VCaP (cell line): ENCODE measurements at regions not wholly inside any gene's neighbourhood (a gene's known extent, or its start where the extent isn't known, plus 50 kb on each side); places are given as distances from the start of the nearest gene placed in this dataset.
"Not testable (repeated sequence)": the region's sequence is repeated elsewhere in the genome, so short reads cannot be mapped to it uniquely, and the experiment has no call there.

ENCODE experiments used
- H3K27ac ChIP-seq: fragments of 450-650 bp; 2 replicates; pipeline ENCODE4 v1.5.1; 2017
- CTCF ChIP-seq: fragments of 450-650 bp; conservative IDR thresholded peaks from 2 replicates; pipeline ENCODE4 v1.5.1; 2017; ENCODE audit warnings: mild to moderate bottlenecking, moderate library complexity

GRCh38 chr2:77578354-77578753 is 56.2 kb upstream of the LRRTM4 start:
- no peak for TF ChIP-seq CTCF
- no peak overlapping the region for H3K27ac ChIP-seq

- TF ChIP-seq CTCF, result no peak
- no peak overlapping the region for H3K27ac ChIP-seq
Measured at GRCh38 chr2:77579076-77579769, 57.0 kb upstream of the LRRTM4 start.

- no peak overlapping the region for H3K27ac ChIP-seq
- TF ChIP-seq CTCF, result no peak
Measured at GRCh38 chr2:77588438-77588837, 66.3 kb upstream of the LRRTM4 start.

GRCh38 chr2:77590298-77590917 is 68.2 kb upstream of the LRRTM4 start:
- no peak for TF ChIP-seq CTCF
- no peak overlapping the region for H3K27ac ChIP-seq

GRCh38 chr2:77592955-77593354 is 70.8 kb upstream of the LRRTM4 start:
- not testable (repeated sequence) for H3K27ac ChIP-seq

GRCh38 chr2:77602771-77603170 is 80.6 kb upstream of the LRRTM4 start:
- H3K27ac ChIP-seq, result no peak overlapping the region
- TF ChIP-seq CTCF, result no peak

- no peak for TF ChIP-seq CTCF
- no peak overlapping the region for H3K27ac ChIP-seq
Measured at GRCh38 chr2:77604953-77605929, 83.1 kb upstream of the LRRTM4 start.
